Kidney (tissue), 13 donors: ENCODE measurements at regions not wholly inside any gene's neighbourhood (a gene's known extent, or its start where the extent isn't known, plus 50 kb on each side); places are given as distances from the start of the nearest gene placed in this dataset.

ENCODE experiments used
- DNase-seq, 5 donors: peaks; one replicate each; pipeline ENCODE4 v3.0.0-alpha.2; 2013 to 2020
- FAIRE-seq: peaks from 2 replicates; lab custom pipeline; 2012; peaks lifted over from hg19 to GRCh38; lab: Jason Lieb, UNC
- H3K27ac ChIP-seq, 2 donors: one replicate each; pipeline ENCODE4 v1.7.0; 2013; ENCODE audit warnings: low read depth in 2 of 2, low read length in 2 of 2, inconsistent platforms in 1 of 2
- H3K27me3 ChIP-seq: one replicate; pipeline ENCODE4 v1.7.1; 2013; ENCODE audit warnings: low read length, inconsistent platforms; ENCODE audit not compliant: control insufficient read depth, insufficient read depth
- H3K36me3 ChIP-seq, 3 donors: one replicate each; pipeline versions ENCODE4 v1.7.0 to v1.7.1; 2013; ENCODE audit warnings: low read length in 3 of 3, control low read depth in 1 of 3, inconsistent platforms in 1 of 3; ENCODE audit not compliant: insufficient read depth in 3 of 3, control insufficient read depth in 2 of 3
- H3K4me1 ChIP-seq, 3 donors: one replicate each; pipeline versions ENCODE4 v1.7.0 to v1.7.1; 2013; ENCODE audit warnings: low read length in 3 of 3, inconsistent platforms in 1 of 3, low read depth in 1 of 3; ENCODE audit not compliant: control insufficient read depth in 2 of 3, insufficient read depth in 2 of 3
- H3K4me3 ChIP-seq, 3 donors: one replicate each; pipeline versions ENCODE4 v1.7.0 to v1.8.1; 2013; ENCODE audit warnings: low read length in 3 of 3, control low read depth in 1 of 3, inconsistent platforms in 1 of 3
- H3K9ac ChIP-seq, 3 donors: one replicate each; pipeline versions ENCODE4 v1.7.0 to v1.7.1; 2013; ENCODE audit warnings: low read length in 3 of 3, control low read depth in 1 of 3, inconsistent platforms in 1 of 3
- H3K9me3 ChIP-seq, 3 donors: one replicate each; pipeline versions ENCODE4 v1.7.0 to v1.7.1; 2013; ENCODE audit warnings: low read length in 3 of 3, control low read depth in 1 of 3, inconsistent platforms in 1 of 3; ENCODE audit not compliant: control insufficient read depth in 2 of 3, insufficient read depth in 1 of 3
- intact Hi-C: fragments of 100-400 bp; cut with DNase I; formaldehyde crosslinking; loops from one replicate; pipeline ENCODE4 v1.11.1; 2022
- TF ChIP-seq, protein P1 (sequence below): IDR thresholded peaks from 3 replicates; pipeline ENCODE4 v1.5.1; 2012; ENCODE audit warnings: mild to moderate bottlenecking, moderate library complexity, borderline replicate concordance; ENCODE audit not compliant: insufficient read depth; ENCODE audit errors: extremely low read depth
- donor health status: control.
- donor health status: control.
- donor health status: control.
- donor health status: control.
- donor health status: control.
- donor health status: DM: yes; HTN: yes; CAD: no.
- donor health status: Normal renal cell carcinoma (clear cell type).

DNA sequence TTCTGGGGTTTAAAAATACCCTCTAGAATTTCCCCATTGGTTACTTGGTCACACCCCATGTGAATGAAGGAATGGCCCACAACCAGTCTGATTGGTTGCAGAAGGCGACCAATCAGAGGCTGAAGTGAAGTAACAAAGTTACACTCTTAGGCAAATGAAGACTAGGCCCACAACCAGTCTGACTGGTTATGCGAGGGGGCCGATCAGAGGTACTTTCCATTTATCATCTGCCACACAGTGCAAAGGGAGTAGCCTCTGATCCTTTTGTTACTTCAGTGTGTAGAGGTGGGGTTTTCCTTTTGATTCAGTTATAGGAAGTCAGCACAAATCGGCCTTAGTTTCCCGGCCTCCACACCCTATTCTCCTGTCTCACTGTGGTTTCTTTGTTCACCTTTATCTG lies 61.2 kb upstream of the SGK1 start:
- no peaks in the 10 kb centered on the region for H3K4me1 ChIP-seq
- no peaks in the 10 kb centered on the region for H3K27me3 ChIP-seq
- FAIRE-seq: no peak
- no peak overlapping the region for H3K4me3 ChIP-seq
- H3K9ac ChIP-seq: no peak overlapping the region
- H3K27ac ChIP-seq: no peak overlapping the region
- H3K36me3 ChIP-seq: no peaks in the 10 kb centered on the region
- TF ChIP-seq, protein P1, sequence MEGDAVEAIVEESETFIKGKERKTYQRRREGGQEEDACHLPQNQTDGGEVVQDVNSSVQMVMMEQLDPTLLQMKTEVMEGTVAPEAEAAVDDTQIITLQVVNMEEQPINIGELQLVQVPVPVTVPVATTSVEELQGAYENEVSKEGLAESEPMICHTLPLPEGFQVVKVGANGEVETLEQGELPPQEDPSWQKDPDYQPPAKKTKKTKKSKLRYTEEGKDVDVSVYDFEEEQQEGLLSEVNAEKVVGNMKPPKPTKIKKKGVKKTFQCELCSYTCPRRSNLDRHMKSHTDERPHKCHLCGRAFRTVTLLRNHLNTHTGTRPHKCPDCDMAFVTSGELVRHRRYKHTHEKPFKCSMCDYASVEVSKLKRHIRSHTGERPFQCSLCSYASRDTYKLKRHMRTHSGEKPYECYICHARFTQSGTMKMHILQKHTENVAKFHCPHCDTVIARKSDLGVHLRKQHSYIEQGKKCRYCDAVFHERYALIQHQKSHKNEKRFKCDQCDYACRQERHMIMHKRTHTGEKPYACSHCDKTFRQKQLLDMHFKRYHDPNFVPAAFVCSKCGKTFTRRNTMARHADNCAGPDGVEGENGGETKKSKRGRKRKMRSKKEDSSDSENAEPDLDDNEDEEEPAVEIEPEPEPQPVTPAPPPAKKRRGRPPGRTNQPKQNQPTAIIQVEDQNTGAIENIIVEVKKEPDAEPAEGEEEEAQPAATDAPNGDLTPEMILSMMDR: no peak
- H3K9me3 ChIP-seq: no peaks in the 10 kb centered on the region
- peak in 4 of 5 donors; percentile 42 to 72 (median 60) for DNase-seq
- intact Hi-C loops: no loop called here

DNA sequence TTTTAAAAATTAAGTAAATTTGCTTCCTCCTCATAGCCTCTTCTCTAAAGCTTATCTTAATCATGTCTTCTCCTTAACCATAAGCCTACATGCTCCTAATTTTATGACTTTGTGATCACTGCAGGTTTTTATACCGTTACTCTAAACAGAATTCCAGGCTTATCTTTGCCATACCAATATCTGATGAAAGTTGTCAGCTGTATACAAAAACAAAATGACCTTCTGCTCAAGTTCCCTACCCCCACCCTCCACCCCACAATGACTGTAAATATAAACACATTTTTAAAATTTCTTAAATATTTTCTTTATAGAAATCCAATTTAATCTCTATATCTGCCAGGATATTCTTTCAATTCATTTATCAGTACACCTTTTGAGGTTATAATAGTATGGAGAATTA lies 60.5 kb upstream of the SGK1 start:
- H3K9me3 ChIP-seq: no peaks in the 10 kb centered on the region
- TF ChIP-seq, protein P1: no peak
- no peak overlapping the region for H3K9ac ChIP-seq
- no peak overlapping the region for H3K27ac ChIP-seq
- no peaks in the 10 kb centered on the region for H3K27me3 ChIP-seq
- no peak for FAIRE-seq
- no peak for DNase-seq
- no peak overlapping the region for H3K4me3 ChIP-seq
- intact Hi-C loops: no loop called here
- H3K4me1 ChIP-seq: no peaks in the 10 kb centered on the region
- H3K36me3 ChIP-seq: no peaks in the 10 kb centered on the region

DNA sequence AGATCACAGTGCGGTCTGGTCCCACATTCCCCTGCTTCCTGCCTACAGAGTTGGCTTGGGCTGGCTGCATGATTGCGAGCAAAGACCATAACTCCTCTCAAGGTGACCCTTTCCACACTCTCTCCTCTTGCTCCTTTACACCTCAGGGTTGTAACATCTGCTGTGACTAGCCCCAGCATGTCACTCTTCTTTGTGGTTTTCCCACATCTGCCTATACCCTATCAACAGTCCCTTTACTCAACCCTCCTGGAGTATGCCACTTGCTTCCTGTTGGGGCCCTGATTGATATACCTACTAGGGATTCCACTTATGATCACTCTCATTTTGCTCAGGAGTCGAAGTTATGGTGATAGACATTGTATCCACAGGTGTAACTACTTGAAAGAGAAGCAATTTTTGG lies 58.9 kb upstream of the SGK1 start:
- intact Hi-C loops: no loop called here
- Histone ChIP-seq H3K9me3 (no peaks in the 10 kb centered on the region), H3K27ac (no peak overlapping the region), H3K4me1 (peaks cover 0 to 2% (median 0%) of the 10 kb centered on the region in 3 donors), H3K36me3 (no peaks in the 10 kb centered on the region), H3K9ac (no peak overlapping the region), H3K27me3 (no peaks in the 10 kb centered on the region), H3K4me3 (no peak overlapping the region)
- FAIRE-seq: no peak
- TF ChIP-seq, protein P1: no peak
- DNase-seq: no peak

DNA sequence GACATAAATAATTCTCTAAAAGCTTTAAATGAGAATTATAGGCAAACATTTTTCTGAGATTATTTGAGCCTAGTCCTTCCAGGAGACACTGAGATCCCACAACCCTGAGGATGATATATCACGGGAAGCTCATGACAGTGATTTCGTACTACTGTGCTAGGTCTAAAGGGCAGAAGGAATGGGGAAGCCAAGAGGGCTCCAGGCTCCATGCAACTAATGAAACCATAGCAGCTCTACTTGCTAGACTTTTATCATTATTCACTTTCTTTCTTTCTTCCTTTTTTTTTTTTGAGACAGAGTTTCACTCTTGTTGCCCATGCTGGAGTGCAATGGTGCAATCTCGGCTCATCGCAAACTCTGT lies 57.3 kb upstream of the SGK1 start:
- no peak overlapping the region for H3K27ac ChIP-seq
- TF ChIP-seq, protein P1: no peak
- H3K36me3 ChIP-seq: no peaks in the 10 kb centered on the region
- H3K27me3 ChIP-seq: no peaks in the 10 kb centered on the region
- H3K9ac ChIP-seq: no peak overlapping the region
- intact Hi-C loops: no loop called here
- H3K4me1 ChIP-seq: peaks cover 0 to 2% (median 0%) of the 10 kb centered on the region in 3 donors
- H3K4me3 ChIP-seq: no peak overlapping the region
- H3K9me3 ChIP-seq: no peaks in the 10 kb centered on the region
- no peak for FAIRE-seq
- no peak for DNase-seq
